SK-N-MC (cell line): ENCODE measurements at regions not wholly inside any gene's neighbourhood (a gene's known extent, or its start where the extent isn't known, plus 50 kb on each side); places are given as distances from the start of the nearest gene placed in this dataset.

Experiments used
- DNase-seq: peaks from one replicate; pipeline ENCODE4 v3.0.0-alpha.2; 2011; ENCODE audit warnings: low read depth, low spot score
- H3K27ac ChIP-seq: fragments of 200-600 bp; sonication (generic); 2 replicates; pipeline ENCODE4 v1.5.1; 2016; ENCODE audit warnings: mixed run types
- H3K36me3 ChIP-seq: fragments of 200-600 bp; sonication (generic); 2 replicates; pipeline ENCODE4 v1.6.1; 2017; ENCODE audit warnings: antibody characterized with exemption, low read length, mixed read lengths; ENCODE audit not compliant: insufficient read depth
- H3K4me3 ChIP-seq: fragments of 200-600 bp; sonication (generic); 2 replicates; pipeline ENCODE4 v1.5.1; 2016
- H3K9ac ChIP-seq: fragments of 200-600 bp; sonication (generic); 2 replicates; pipeline ENCODE4 v1.8.0; 2017; ENCODE audit warnings: mixed run types, mixed read lengths; ENCODE audit not compliant: insufficient read length
- H3K9me3 ChIP-seq: fragments of 200-600 bp; sonication (generic); 2 replicates; pipeline ENCODE4 v1.6.1; 2017; ENCODE audit warnings: low read depth, mild to moderate bottlenecking, antibody characterized with exemption, low read length, moderate library complexity, mixed read lengths
- EZH2 ChIP-seq: fragments of 200-600 bp; sonication (generic); IDR thresholded peaks from one replicate; pipeline ENCODE4 v1.6.1; 2017; ENCODE audit warnings: antibody characterized with exemption
- FOXP2 ChIP-seq: optimal IDR thresholded peaks from 2 replicates; pipeline ENCODE3; 2011; ENCODE audit warnings: mild to moderate bottlenecking, moderate library complexity; ENCODE audit not compliant: insufficient read depth; ENCODE audit errors: extremely low read length, control extremely low read depth
- POLR2AphosphoS5 ChIP-seq: IDR thresholded peaks from 2 replicates; pipeline ENCODE4 v1.6.1; 2012; ENCODE audit warnings: mild to moderate bottlenecking, low read depth, low read length, borderline replicate concordance

GRCh38 chrX:34546366-34546765 is 110.7 kb downstream of the TMEM47 start:
- no peak overlapping the region for H3K9ac ChIP-seq
- H3K9me3 ChIP-seq = no peaks in the 10 kb centered on the region
- H3K4me3 ChIP-seq = no peak overlapping the region
- no peak for DNase-seq
- H3K36me3 ChIP-seq = no peaks in the 10 kb centered on the region
- H3K27ac ChIP-seq = no peak overlapping the region
- TF ChIP-seq FOXP2 (no peak), EZH2 (no peak), POLR2AphosphoS5 (no peak)

DNA sequence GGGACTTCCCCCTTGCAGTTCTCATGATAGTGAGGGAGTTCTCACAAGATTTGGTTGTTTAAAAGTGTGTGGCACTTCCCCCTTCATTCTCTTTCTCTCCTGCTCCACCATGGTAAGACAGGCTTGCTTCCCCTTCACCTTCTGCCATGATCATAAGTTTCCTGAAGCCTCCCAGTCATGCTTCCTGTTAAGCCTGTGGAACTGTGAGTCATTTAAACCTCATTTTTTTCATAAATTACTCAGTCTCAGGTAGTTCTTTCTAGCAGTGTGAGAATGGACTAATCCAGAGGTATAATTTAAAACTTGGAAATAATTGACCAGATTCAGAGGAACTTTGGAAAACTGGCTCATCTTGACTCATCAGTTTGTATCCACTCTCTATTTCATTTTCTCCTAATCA is 129.0 kb downstream of the TMEM47 start:
- Histone ChIP-seq H3K27ac (no peak overlapping the region), H3K9me3 (no peaks in the 10 kb centered on the region), H3K36me3 (no peaks in the 10 kb centered on the region), H3K9ac (no peak overlapping the region), H3K4me3 (no peak overlapping the region)
- TF ChIP-seq EZH2 = no peak
- no peak for TF ChIP-seq POLR2AphosphoS5
- no peak for DNase-seq

GRCh38 chrX:34521563-34521962 is 135.5 kb downstream of the TMEM47 start:
- no peak overlapping the region for H3K9ac ChIP-seq
- no peak for DNase-seq
- H3K27ac ChIP-seq = no peak overlapping the region
- TF ChIP-seq POLR2AphosphoS5 (no peak), FOXP2 (no peak), EZH2 (no peak)
- H3K9me3 ChIP-seq = no peaks in the 10 kb centered on the region
- no peak overlapping the region for H3K4me3 ChIP-seq
- H3K36me3 ChIP-seq = no peaks in the 10 kb centered on the region

- H3K4me3 ChIP-seq = no peak overlapping the region
- no peaks in the 10 kb centered on the region for H3K36me3 ChIP-seq
- H3K9me3 ChIP-seq = no peaks in the 10 kb centered on the region
- TF ChIP-seq EZH2 (no peak), POLR2AphosphoS5 (no peak), FOXP2 (no peak)
- no peak overlapping the region for H3K27ac ChIP-seq
- DNase-seq = no peak
- no peak overlapping the region for H3K9ac ChIP-seq
Observed at GRCh38 chrX:34509394-34509793, 147.7 kb downstream of the TMEM47 start.

GRCh38 chrX:34503119-34503518 is 154.0 kb downstream of the TMEM47 start:
- no peak for DNase-seq
- Histone ChIP-seq H3K36me3 (no peaks in the 10 kb centered on the region), H3K9ac (no peak overlapping the region), H3K4me3 (no peak overlapping the region), H3K9me3 (no peaks in the 10 kb centered on the region), H3K27ac (no peak overlapping the region)
- TF ChIP-seq POLR2AphosphoS5 = no peak
- no peak for TF ChIP-seq FOXP2

DNA sequence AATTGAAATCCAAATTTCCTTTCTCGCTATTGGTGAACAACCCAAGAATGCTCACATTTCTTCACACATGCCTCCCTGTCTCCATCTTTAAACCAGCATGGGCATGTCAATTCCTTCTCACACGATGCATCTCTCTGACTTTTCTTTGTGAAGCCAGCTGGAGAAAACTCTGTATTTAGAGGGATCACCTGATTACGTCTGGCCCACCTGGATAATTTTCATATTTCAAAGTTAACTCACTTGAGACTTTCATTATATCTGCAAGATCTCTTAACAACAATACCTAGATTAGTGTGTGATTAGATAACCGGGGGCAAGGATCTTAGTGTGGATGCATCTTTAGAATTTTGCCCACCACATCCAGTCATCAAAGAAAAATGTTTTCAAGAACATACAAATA is 164.0 kb downstream of the TMEM47 start:
- Histone ChIP-seq H3K27ac (no peak overlapping the region), H3K9me3 (no peaks in the 10 kb centered on the region), H3K36me3 (no peaks in the 10 kb centered on the region), H3K9ac (no peak overlapping the region), H3K4me3 (no peak overlapping the region)
- DNase-seq = no peak
- TF ChIP-seq EZH2 (no peak), POLR2AphosphoS5 (no peak), FOXP2 (no peak)

DNA sequence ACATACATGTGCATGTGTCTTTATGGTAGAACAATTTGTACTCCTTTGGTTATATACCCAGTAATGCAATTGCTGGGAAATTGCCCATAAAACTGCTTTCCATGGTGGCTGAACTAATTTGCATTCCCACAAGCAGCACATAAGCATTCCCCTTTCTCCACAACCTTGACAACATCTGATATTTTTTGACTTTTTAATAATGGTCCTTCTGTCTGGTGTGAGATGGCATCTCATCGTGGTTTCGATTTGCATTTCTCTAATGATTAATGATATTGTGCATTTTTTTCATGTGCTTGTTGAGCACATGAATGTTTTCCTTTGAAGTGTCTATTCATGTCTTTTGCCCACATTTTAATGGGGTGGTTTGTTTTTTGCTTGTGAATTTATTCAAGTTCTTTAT is 166.0 kb downstream of the TMEM47 start:
- no peak for DNase-seq

DNA sequence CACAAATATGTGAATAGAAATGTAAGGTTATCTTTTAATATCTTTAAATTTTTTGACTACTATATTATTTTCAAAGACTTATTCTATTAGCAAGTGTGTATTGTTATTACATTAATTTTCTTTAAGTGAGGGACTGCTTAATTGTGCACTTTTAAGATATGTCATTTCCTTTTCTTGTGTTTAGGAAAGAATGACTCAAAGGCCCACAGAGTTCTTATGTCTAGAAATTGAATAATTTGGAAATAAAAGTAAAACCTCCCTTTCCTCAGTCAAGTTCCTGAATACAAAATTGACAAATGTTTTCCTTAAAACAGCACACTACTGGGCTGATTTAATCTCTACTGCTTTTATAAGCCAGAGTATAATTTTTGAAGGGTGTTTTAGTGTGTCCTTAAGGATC is 169.7 kb downstream of the TMEM47 start:
- Histone ChIP-seq H3K9ac (no peak overlapping the region), H3K36me3 (no peaks in the 10 kb centered on the region), H3K4me3 (no peak overlapping the region), H3K9me3 (no peaks in the 10 kb centered on the region), H3K27ac (no peak overlapping the region)
- no peak for DNase-seq
- TF ChIP-seq POLR2AphosphoS5 = no peak
- TF ChIP-seq EZH2 = no peak
- TF ChIP-seq FOXP2 = no peak

More for the DNA sequence above, 166.0 kb downstream of the TMEM47 start:
- no peaks in the 10 kb centered on the region for H3K9me3 ChIP-seq
- TF ChIP-seq POLR2AphosphoS5 (no peak), EZH2 (no peak)
- H3K9ac ChIP-seq = no peak overlapping the region
- H3K36me3 ChIP-seq = no peaks in the 10 kb centered on the region
- 0 out of 2 replicates have a peak overlapping the region, but pooled peaks have one; percentile 11 for H3K4me3 ChIP-seq
- H3K27ac ChIP-seq = no peak overlapping the region

DNA sequence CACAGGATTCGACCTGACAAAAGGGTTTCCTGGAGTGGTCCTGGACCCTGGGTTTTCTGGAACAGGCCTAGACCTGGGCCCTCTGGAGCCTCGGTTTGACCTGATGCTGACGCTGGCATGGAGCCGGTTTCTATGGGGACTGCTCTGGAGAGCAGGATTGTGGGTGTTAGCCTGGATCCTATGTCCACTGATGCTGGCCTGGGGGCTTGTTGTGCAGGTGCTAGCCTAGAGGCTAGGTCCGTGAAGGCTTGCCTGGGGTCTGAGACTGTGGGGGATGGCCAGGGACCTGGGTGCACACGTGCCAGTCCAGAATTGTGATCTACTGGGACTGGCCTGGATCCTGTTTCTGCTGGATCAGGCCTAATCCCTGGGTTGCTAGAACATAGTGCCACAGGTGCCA is 173.1 kb downstream of the TMEM47 start:
- Histone ChIP-seq H3K9ac (no peak overlapping the region), H3K36me3 (no peaks in the 10 kb centered on the region), H3K9me3 (no peaks in the 10 kb centered on the region), H3K4me3 (no peak overlapping the region), H3K27ac (no peak overlapping the region)
- DNase-seq = no peak
- no peak for TF ChIP-seq POLR2AphosphoS5
- no peak for TF ChIP-seq FOXP2
- no peak for TF ChIP-seq EZH2

- no peaks in the 10 kb centered on the region for H3K9me3 ChIP-seq
- no peaks in the 10 kb centered on the region for H3K36me3 ChIP-seq
- no peak for DNase-seq
- H3K9ac ChIP-seq = no peak overlapping the region
- no peak for TF ChIP-seq EZH2
- no peak for TF ChIP-seq POLR2AphosphoS5
- no peak for TF ChIP-seq FOXP2
- no peak overlapping the region for H3K27ac ChIP-seq
- no peak overlapping the region for H3K4me3 ChIP-seq
Observed at GRCh38 chrX:34470507-34470906, 186.6 kb downstream of the TMEM47 start.
